ENCODE measurements at regions not wholly inside any gene's neighbourhood (a gene's known extent, or its start where the extent isn't known, plus 50 kb on each side); places are given as distances from the start of the nearest gene placed in this dataset.

DNA sequence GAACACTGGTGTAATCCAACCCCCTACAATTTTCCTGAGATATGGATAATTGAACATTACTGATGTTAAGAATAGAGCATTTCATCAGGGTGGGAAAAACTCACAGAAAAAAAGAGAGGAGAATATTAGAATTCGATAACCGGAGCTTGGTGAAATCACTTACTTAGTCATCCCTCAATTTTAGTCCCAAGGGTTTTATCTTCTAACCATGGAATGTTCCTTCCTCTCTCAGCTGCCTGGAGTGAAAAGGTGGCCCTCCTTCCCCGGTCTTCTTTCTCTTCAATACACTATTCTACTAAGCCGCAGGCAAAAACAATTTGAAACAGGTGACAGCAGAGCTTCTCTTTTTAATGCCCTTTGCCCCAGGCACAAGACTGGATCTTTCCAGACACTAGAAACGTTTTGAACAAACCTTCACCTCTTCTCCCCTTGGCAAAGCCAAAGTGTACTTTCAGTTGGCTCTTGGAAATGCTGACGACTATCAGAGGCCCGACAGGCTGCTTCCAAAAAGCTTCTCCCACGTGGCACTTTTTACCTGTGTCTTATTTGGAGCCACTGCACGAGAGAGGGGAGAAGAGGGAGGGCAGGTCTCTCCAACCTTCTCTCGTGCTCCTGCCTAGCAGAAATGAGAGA, 543.9 kb downstream of the TLE1 start (continued):
- TF ChIP-seq, protein P1, sequence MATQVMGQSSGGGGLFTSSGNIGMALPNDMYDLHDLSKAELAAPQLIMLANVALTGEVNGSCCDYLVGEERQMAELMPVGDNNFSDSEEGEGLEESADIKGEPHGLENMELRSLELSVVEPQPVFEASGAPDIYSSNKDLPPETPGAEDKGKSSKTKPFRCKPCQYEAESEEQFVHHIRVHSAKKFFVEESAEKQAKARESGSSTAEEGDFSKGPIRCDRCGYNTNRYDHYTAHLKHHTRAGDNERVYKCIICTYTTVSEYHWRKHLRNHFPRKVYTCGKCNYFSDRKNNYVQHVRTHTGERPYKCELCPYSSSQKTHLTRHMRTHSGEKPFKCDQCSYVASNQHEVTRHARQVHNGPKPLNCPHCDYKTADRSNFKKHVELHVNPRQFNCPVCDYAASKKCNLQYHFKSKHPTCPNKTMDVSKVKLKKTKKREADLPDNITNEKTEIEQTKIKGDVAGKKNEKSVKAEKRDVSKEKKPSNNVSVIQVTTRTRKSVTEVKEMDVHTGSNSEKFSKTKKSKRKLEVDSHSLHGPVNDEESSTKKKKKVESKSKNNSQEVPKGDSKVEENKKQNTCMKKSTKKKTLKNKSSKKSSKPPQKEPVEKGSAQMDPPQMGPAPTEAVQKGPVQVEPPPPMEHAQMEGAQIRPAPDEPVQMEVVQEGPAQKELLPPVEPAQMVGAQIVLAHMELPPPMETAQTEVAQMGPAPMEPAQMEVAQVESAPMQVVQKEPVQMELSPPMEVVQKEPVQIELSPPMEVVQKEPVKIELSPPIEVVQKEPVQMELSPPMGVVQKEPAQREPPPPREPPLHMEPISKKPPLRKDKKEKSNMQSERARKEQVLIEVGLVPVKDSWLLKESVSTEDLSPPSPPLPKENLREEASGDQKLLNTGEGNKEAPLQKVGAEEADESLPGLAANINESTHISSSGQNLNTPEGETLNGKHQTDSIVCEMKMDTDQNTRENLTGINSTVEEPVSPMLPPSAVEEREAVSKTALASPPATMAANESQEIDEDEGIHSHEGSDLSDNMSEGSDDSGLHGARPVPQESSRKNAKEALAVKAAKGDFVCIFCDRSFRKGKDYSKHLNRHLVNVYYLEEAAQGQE (IDR thresholded peaks at IDR 0.05; ENCODE audit: low read depth, low read length) = no peak
- no peak for TF ChIP-seq SMARCA5 (IDR thresholded peaks at IDR 0.05)

DNA sequence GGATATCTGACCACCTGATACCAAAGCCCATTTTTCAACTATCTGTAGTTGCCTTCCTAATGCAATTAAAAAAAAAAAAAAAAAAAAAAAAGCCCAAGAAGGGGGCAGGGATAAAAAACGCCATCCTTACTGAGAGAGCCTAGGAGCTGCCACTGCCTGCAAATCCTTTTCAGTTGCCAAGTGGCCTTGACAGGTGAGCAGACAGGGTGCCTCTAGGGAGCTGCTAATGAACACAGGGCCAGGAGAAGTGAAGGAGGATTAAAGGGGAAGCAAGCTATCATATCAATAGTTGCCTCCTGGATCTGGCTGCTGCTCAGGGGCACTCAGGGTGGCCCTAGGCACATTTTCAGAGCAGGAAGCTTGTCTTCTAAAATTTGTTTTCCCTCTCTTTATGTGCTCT, 547.4 kb downstream of the TLE1 start:
- no peak overlapping the region for H3K9ac ChIP-seq (ENCODE audit: control insufficient read depth, insufficient read depth, low read length)
- no peak for TF ChIP-seq SRF (IDR thresholded peaks at IDR 0.05; ENCODE audit: low read depth in 2 of 2, low read length in 2 of 2)
- TF ChIP-seq, protein P1 (IDR thresholded peaks at IDR 0.05; ENCODE audit: low read depth, low read length) = no peak
- no peak for TF ChIP-seq TBL1XR1 (IDR thresholded peaks at IDR 0.05; ENCODE audit: low read depth, low read length)
- FAIRE-seq (no peak), ATAC-seq (no peak), DNase-seq (ENCODE audit: low read depth, low spot score) (no peak)
- intact Hi-C loops (cut with micrococcal nuclease; ENCODE audit: unreplicated experiment) (no loop called here), in situ Hi-C loops (cut with MboI) (no loop called here)
- H4K20me1 ChIP-seq (ENCODE audit: control insufficient read depth, insufficient read depth) = no peaks in the 10 kb centered on the region
- no peak overlapping the region for H3K27ac ChIP-seq (ENCODE audit: control insufficient read depth, insufficient read depth)
- POLR2A ChIA-PET = no interaction called here
- no peaks in the 10 kb centered on the region for H3K4me1 ChIP-seq (ENCODE audit: control insufficient read depth, insufficient read depth, low read length)
- H3K27me3 ChIP-seq (replicated peaks in 1 of 2; ENCODE audit: control insufficient read depth in 2 of 2, insufficient read depth in 2 of 2, low read length in 1 of 2) = no peaks in the 10 kb centered on the region
- H3K9me3 ChIP-seq (replicated peaks; ENCODE audit: control insufficient read depth, insufficient read depth, low read length) = no peaks in the 10 kb centered on the region
- no peaks in the 10 kb centered on the region for H3K79me2 ChIP-seq (ENCODE audit: control insufficient read depth, insufficient read depth, low read length)
- CTCF ChIA-PET = no interaction called here
- no TSS peak for BruUV-seq (replicated peaks)
- no peak overlapping the region for H3K4me3 ChIP-seq
- H3K4me2 ChIP-seq (ENCODE audit: control insufficient read depth, insufficient read depth) = no peak overlapping the region
- no peaks in the 10 kb centered on the region for H3K36me3 ChIP-seq (ENCODE audit: control insufficient read depth in 2 of 2, insufficient read depth in 2 of 2, low read length in 1 of 2)
- no peak overlapping the region for H2AFZ ChIP-seq (ENCODE audit: control insufficient read depth, low read depth, low read length)
- 0% methylated on average over 1 of the region's 1 CpG for WGBS (ENCODE audit: insufficient coverage, insufficient replicate concordance, low lambda C conversion rate, missing lambda C conversion rate)
- SMC1A ChIA-PET (ENCODE audit: uncharacterized antibody, unreplicated experiment) = no interaction called here
- RAD21 ChIA-PET (ENCODE audit: unreplicated experiment) = no interaction called here

Measured in GM12878 (cell line).